ENCODE measurements at regions not wholly inside any gene's neighbourhood (a gene's known extent, or its start where the extent isn't known, plus 50 kb on each side); places are given as distances from the start of the nearest gene placed in this dataset.
"Not testable (repeated sequence)": the region's sequence is repeated elsewhere in the genome, so short reads cannot be mapped to it uniquely, and the experiment has no call there.

DNA sequence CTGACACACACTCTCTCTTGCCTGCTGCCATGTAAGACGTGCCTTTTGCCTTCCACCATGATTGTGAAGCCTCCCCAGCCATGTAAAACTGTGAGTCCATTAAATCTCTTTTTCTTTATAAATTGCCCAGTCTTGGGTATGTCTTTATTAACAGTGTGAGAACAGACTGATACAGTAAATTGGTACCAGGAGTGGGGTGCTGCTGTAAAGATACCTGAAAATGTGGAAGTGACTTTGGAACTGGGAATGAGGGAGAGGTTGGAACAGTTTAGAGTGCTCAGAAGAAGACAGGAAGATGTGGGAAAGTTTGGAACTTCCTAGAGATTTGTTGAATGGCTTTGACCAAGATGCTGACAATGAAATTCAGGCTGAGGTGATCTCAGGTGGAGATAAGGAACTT is 77.9 kb upstream of the SFRP2 start:
- TF ChIP-seq CTCF, POLR2A (IDR thresholded peaks at IDR 0.05): not testable (repeated sequence)

All from thyroid gland (tissue), 4 donors.